ENCODE measurements at regions not wholly inside any gene's neighbourhood (a gene's known extent, or its start where the extent isn't known, plus 50 kb on each side); places are given as distances from the start of the nearest gene placed in this dataset.

- no peak overlapping the region for H3K4me3 ChIP-seq (ENCODE audit: low read length)
- H3K4me1 Mint-ChIP-seq = no peaks in the 10 kb centered on the region
- H3K27me3 ChIP-seq (ENCODE audit: control insufficient read depth, insufficient read depth, low read length) = no peaks in the 10 kb centered on the region
- DNase-seq (no peak), ATAC-seq (no peak)
- H3K9me3 ChIP-seq (ENCODE audit: control insufficient read depth, insufficient read depth, low read length) = no peaks in the 10 kb centered on the region
- no peaks in the 10 kb centered on the region for H3K36me3 ChIP-seq (ENCODE audit: control insufficient read depth, insufficient read depth, low read length)
- no peak for TF ChIP-seq CTCF (IDR thresholded peaks at IDR 0.05)
- no peaks in the 10 kb centered on the region for H3K4me1 ChIP-seq (ENCODE audit: control insufficient read depth, insufficient read depth, low read length)
- 100% methylated on average over 2 of the region's 2 CpGs for WGBS (ENCODE audit: insufficient coverage)
- peaks cover 7 to 10% of the 10 kb centered on the region in 2 donors for H3K9me3 Mint-ChIP-seq
- H3K27ac Mint-ChIP-seq = no peak overlapping the region
- no peak overlapping the region for H3K27ac ChIP-seq (ENCODE audit: low read length)
- H3K27me3 Mint-ChIP-seq (ENCODE audit: low read depth in 2 of 2) = no peaks in the 10 kb centered on the region
- intact Hi-C loops (cut with micrococcal nuclease) = no loop called here
- H3K4me3 Mint-ChIP-seq = no peak overlapping the region
- H3K36me3 Mint-ChIP-seq = no peaks in the 10 kb centered on the region
Measured at GRCh38 chr4:79489506-79489905, 81.5 kb upstream of the GK2 start.

- H3K4me1 ChIP-seq (ENCODE audit: control insufficient read depth, insufficient read depth, low read length) = no peaks in the 10 kb centered on the region
- H3K27ac ChIP-seq (ENCODE audit: low read length) = no peak overlapping the region
- Mint-ChIP-seq H3K4me3 (no peak overlapping the region), H3K4me1 (no peaks in the 10 kb centered on the region), H3K36me3 (no peaks in the 10 kb centered on the region), H3K9me3 (peaks cover 10 to 14% of the 10 kb centered on the region in 2 donors), H3K27me3 (ENCODE audit: low read depth in 2 of 2) (no peaks in the 10 kb centered on the region), H3K27ac (no peak overlapping the region)
- no peaks in the 10 kb centered on the region for H3K9me3 ChIP-seq (ENCODE audit: control insufficient read depth, insufficient read depth, low read length)
- no peaks in the 10 kb centered on the region for H3K36me3 ChIP-seq (ENCODE audit: control insufficient read depth, insufficient read depth, low read length)
- no peaks in the 10 kb centered on the region for H3K27me3 ChIP-seq (ENCODE audit: control insufficient read depth, insufficient read depth, low read length)
- ATAC-seq (no peak), DNase-seq (no peak)
- no peak for TF ChIP-seq CTCF (IDR thresholded peaks at IDR 0.05)
- intact Hi-C loops (cut with micrococcal nuclease) = no loop called here
- H3K4me3 ChIP-seq (ENCODE audit: low read length) = no peak overlapping the region
- WGBS (ENCODE audit: insufficient coverage) = 97% methylated on average over 2 of the region's 2 CpGs
Measured at GRCh38 chr4:79476196-79476595, 68.2 kb upstream of the GK2 start.

GRCh38 chr4:79473439-79473724 is 65.4 kb upstream of the GK2 start:
- DNase-seq (no peak), ATAC-seq (no peak)
- H3K27me3 Mint-ChIP-seq (ENCODE audit: low read depth in 2 of 2) = no peaks in the 10 kb centered on the region
- H3K4me1 Mint-ChIP-seq = no peaks in the 10 kb centered on the region
- no peaks in the 10 kb centered on the region for H3K36me3 Mint-ChIP-seq
- H3K4me1 ChIP-seq (ENCODE audit: control insufficient read depth, insufficient read depth, low read length) = no peaks in the 10 kb centered on the region
- H3K4me3 ChIP-seq (ENCODE audit: low read length) = no peak overlapping the region
- peaks cover 2 to 4% of the 10 kb centered on the region in 2 donors for H3K9me3 Mint-ChIP-seq
- H3K27ac Mint-ChIP-seq = no peak overlapping the region
- intact Hi-C loops (cut with micrococcal nuclease) = no loop called here
- H3K4me3 Mint-ChIP-seq = no peak overlapping the region
- no peak overlapping the region for H3K27ac ChIP-seq (ENCODE audit: low read length)
- no peak for TF ChIP-seq CTCF (IDR thresholded peaks at IDR 0.05)
- no peaks in the 10 kb centered on the region for H3K9me3 ChIP-seq (ENCODE audit: control insufficient read depth, insufficient read depth, low read length)
- no peaks in the 10 kb centered on the region for H3K27me3 ChIP-seq (ENCODE audit: control insufficient read depth, insufficient read depth, low read length)
- H3K36me3 ChIP-seq (ENCODE audit: control insufficient read depth, insufficient read depth, low read length) = no peaks in the 10 kb centered on the region
- WGBS (ENCODE audit: insufficient coverage) = 89% methylated on average over 1 of the region's 3 CpGs

- no peaks in the 10 kb centered on the region for H3K36me3 Mint-ChIP-seq
Measured at GRCh38 chr4:79472693-79473438, 64.8 kb upstream of the GK2 start.

More at GRCh38 chr4:79472693-79473438, 64.8 kb upstream of the GK2 start:
- no peaks in the 10 kb centered on the region for H3K4me1 ChIP-seq (ENCODE audit: control insufficient read depth, insufficient read depth, low read length)
- no peaks in the 10 kb centered on the region for H3K36me3 ChIP-seq (ENCODE audit: control insufficient read depth, insufficient read depth, low read length)
- no peak for DNase-seq
- no CpG with 5 or more reads among the region's 3 CpGs for WGBS (ENCODE audit: insufficient coverage)
- no peaks in the 10 kb centered on the region for H3K9me3 ChIP-seq (ENCODE audit: control insufficient read depth, insufficient read depth, low read length)
- Mint-ChIP-seq H3K9me3 (peaks cover 4 to 6% of the 10 kb centered on the region in 2 donors), H3K27ac (no peak overlapping the region), H3K4me3 (no peak overlapping the region), H3K27me3 (ENCODE audit: low read depth in 2 of 2) (no peaks in the 10 kb centered on the region), H3K4me1 (no peaks in the 10 kb centered on the region)
- intact Hi-C loops (cut with micrococcal nuclease) = no loop called here
- no peak for ATAC-seq
- H3K27ac ChIP-seq (ENCODE audit: low read length) = no peak overlapping the region
- H3K27me3 ChIP-seq (ENCODE audit: control insufficient read depth, insufficient read depth, low read length) = no peaks in the 10 kb centered on the region
- no peak overlapping the region for H3K4me3 ChIP-seq (ENCODE audit: low read length)
- no peak for TF ChIP-seq CTCF (IDR thresholded peaks at IDR 0.05)

All from natural killer cell (primary cell).